Stimulated activated naive CD8-positive, alpha-beta T cell treated with anti-CD3 and anti-CD28 coated beads, Interleukin-15, Interleukin-2, amounts not matched to agents 100 U/mL and 50 U/mL, for 24 hours (primary cell): ENCODE measurements at regions not wholly inside any gene's neighbourhood (a gene's known extent, or its start where the extent isn't known, plus 50 kb on each side); places are given as distances from the start of the nearest gene placed in this dataset.
"Not testable (repeated sequence)": the region's sequence is repeated elsewhere in the genome, so short reads cannot be mapped to it uniquely, and the experiment has no call there.

Experiments
- ATAC-seq: fragments of 150-1000 bp; cut with Tn5 transposase; one replicate; pipeline ENCODE4 v1.10.0; 2021
- DNase-seq: peaks from one replicate; pipeline ENCODE4 v3.0.0; 2021

DNA sequence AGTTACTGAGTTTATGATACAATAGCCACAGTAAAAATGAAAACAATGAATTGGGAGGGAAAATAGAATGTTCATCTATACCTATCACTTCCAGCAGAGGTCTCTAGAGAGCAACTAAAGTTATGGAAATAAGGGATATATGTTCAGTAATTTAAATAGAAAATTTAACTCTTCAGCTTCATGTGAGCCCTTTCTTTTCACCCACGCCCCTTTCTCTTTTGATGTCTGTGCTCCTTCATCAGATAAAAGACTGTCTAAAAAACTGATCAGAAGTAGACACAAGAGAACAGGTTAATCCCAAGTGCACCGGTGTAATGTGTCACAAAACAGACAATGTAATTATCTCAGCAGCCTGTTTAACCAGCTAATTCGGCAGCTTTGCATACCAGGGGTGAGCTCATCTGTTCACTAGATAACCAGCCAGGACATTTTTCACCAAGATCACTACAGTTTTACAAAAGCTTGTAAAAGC is 238.5 kb upstream of the ERBB4 start:
- DNase-seq (no peak), ATAC-seq (no peak)

DNA sequence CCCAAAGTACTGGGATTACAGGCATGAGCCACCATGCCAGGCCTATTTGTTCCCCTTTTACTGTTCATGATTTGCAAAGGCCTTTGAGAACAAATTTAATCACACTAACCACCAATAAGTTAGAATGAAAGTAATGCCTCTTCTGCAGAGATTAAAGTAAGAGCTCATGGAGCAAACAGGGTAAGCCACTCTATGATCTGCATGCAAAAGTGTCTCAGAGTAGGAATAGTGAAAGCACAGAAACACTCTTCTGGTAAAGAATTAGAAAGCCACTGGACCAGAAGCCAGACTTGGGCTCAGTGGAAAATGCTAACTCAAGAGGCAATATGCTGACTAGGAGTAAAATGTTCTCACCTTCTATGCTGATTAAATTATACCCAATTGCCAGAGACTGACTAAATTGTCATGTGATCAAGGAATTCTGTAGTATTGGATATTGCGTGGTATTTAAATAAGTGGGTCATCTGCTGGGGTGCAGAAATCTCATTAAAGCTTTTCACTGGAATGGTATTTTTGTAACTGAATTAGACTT is 235.3 kb upstream of the ERBB4 start:
- ATAC-seq = no peak

GRCh38 chr2:212770240-212770639 is 231.6 kb upstream of the ERBB4 start:
- DNase-seq (no peak), ATAC-seq (no peak)

More for the DNA sequence above, 235.3 kb upstream of the ERBB4 start:
- no peak for DNase-seq

DNA sequence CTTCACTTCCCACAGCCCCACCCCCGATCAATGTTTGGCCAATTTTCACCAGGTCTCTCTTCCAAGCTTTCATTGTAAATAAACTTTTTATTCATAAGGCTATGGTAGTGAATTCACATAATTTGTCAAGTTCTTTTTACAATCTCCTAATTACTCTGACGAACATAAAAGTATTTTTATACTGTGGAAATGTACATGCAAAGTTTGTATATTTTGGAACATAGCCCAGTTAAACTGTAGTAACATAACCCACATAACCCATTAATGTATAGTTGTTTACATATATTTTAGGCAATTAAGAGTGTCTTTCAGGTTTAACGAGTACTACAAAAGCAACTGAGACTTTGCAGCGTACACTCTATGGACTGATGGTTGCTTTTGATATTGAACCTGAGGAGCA is 228.3 kb upstream of the ERBB4 start:
- ATAC-seq = no peak
- no peak for DNase-seq

DNA sequence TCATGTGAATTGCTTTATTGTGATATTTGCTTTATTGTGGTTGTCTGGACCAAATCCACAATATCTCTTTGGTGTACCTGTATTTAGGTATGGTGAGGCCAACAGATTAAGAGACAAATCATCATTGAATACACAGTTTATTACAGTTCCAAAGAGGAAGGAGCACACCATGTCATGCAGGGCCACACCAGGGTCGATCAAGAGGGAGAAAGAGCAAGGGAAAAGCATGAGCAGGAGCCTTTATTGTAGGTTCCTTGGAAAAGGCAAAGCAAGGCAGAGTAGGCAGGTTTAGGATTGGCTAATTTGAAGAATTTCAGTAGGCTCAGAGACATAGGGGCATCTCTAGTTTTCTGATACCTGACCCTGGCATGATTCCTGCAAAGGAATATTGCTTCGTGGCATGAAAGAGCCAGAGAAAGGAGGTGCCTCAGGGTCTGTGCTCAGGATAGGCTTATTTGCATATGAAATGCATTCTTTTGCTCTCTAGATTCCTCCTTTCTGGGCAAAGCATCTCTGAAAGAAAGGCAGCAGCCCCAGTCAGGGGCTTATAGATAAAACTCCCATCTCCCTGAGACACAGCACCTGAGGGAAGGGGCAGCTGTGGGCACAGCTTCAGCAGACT is 214.2 kb upstream of the ERBB4 start:
- no peak for DNase-seq
- no peak for ATAC-seq

DNA sequence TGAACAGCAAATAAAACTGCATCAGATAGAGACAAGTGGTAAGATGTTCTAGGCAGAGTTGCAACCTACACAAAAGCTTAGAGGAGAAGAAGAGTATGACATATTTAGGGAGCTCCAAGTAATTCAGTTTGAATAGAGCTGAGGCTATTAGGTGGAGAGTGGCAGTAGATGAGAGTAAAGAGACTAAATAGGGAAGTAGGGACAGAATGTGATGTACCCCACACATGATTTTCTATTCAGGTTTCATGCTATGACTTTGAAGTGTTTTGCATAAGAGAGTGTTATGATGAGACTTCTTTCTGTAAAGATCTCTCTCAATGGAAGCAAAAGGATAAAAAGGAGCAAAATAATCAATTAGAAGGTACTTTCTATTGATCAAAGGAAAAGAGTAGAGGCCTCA is 206.8 kb upstream of the ERBB4 start:
- ATAC-seq (no peak), DNase-seq (no peak)

DNA sequence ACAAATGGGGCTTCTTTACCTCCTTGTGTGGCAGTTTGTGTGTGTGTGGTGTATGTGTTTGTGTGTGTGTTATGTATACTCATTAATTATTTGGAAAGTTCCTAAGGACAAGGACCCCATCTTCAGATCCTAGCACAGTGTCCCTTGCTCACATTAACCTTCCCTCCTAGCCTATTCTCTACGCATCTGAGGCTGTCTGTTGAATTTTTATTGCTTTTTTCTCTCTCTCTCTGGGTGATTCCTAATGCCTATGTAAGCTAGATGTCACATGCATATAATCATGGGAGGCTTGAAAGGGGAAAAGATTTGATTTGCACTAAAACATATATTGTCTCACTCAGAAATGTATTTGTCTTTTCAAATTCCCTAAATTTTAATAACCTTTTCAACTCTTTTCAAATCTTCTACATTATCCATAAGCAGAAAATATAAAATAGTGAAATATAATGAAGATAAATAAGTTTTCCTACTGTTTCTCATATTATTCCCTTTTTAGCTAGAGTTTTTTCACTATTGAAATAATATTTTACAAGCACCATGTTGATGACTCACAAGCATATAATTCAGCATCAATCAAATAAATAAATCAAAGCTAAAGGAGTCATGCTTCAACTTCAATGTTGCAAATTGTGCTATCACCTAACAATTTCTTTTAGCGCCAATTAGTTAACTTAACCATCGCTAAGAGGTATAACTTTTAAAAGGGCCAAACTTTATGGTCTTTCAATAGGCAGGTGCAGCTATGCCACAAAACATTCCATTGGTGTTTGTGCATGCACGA is 199.0 kb upstream of the ERBB4 start:
- ATAC-seq = no peak

GRCh38 chr2:212736385-212736726 is 197.8 kb upstream of the ERBB4 start:
- ATAC-seq = no peak
- no peak for DNase-seq

More for the DNA sequence above, 199.0 kb upstream of the ERBB4 start:
- DNase-seq = no peak

DNA sequence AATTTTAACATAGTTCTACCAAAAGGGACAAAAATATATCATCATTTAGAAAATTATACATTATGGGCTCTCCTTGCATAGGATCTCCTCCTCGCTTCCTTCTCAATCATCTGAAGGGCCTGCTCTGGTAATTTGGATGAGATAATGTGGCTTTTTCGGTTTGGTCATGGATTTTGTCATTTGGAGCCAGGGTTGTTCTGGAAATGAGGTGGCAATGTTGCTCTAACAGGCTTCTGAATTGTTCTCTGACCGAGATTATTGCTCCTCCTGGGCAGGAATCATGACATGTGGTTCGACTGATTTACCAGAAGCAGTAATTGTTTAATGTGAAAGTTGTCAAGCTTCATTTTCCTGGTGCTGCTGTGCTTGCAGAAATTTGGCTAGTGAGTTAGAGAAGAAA is 194.7 kb upstream of the ERBB4 start:
- DNase-seq (no peak), ATAC-seq (no peak)

GRCh38 chr2:212732860-212733259 is 194.3 kb upstream of the ERBB4 start:
- DNase-seq = no peak

GRCh38 chr2:212730994-212731393 is 192.4 kb upstream of the ERBB4 start:
- ATAC-seq (peak; percentile 46), DNase-seq (no peak)

More at GRCh38 chr2:212732860-212733259, 194.3 kb upstream of the ERBB4 start:
- no peak for ATAC-seq

GRCh38 chr2:212728717-212729116 is 190.1 kb upstream of the ERBB4 start:
- no peak for ATAC-seq
- no peak for DNase-seq

DNA sequence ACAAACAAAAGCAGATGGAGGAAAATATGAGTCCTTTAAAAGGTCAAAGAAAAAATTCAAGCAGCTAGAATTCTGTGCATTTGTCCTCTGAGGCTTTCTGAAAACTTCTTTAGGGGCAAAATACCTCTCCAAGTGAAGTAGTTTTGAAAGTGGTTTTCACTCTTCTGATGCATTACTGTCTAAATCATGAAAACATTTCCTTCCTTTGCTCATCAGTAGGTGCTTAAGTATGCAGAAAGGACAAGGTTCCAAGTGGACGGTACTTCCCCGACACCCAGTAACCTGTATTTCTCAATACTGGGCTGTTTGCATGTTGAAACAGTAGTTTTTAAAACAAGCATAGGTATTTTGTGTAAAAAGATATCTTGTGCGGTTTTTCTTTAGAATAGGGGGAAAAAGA is 189.1 kb upstream of the ERBB4 start:
- DNase-seq (no peak), ATAC-seq (peak; percentile 61)

DNA sequence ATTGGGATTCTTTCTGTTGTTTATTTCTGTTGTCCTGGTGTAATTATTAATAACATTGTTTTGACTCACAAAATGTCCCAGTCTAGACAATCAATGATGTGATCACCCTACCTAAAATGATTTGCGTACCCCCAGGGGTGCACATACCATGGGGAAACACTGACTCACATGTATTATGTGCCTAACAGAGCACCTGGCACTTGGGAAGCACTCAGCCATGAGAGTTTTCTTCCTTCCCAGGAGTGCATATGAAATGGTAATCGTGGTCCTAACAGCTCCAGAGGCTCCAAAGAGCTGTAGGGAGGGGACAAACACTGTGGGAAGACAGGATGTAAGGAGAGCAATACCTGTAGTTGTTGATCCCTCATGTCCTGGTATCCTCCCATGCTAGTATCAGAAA is 187.8 kb upstream of the ERBB4 start:
- ATAC-seq (no peak), DNase-seq (no peak)

DNA sequence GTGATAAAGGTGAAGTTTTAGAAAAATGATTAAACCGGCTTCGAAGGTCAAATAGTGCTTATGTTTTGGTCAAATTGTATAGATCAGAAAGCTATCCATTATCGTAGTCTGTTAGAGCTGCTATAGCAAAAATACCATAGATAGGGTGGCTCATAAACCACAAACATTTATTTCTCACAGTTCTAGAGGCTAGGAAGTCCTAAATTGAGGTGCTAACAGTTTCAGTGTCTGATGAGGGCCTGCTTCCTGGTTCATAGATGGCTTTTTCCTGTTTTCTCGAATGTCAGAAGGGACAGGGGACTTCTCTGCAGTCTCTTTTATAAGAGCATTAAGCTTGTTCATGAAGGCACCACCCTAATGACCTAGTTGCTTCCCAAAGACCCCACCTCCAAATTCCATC is 186.6 kb upstream of the ERBB4 start:
- ATAC-seq (no peak), DNase-seq (no peak)

GRCh38 chr2:212723226-212723625 is 184.6 kb upstream of the ERBB4 start:
- DNase-seq = no peak
- peak; percentile 19 for ATAC-seq

- DNase-seq = no peak
- ATAC-seq = no peak
Observed at GRCh38 chr2:212722046-212722445, 183.4 kb upstream of the ERBB4 start.

- ATAC-seq (no peak), DNase-seq (no peak)
Observed at GRCh38 chr2:212721026-212721451, 182.4 kb upstream of the ERBB4 start.

DNA sequence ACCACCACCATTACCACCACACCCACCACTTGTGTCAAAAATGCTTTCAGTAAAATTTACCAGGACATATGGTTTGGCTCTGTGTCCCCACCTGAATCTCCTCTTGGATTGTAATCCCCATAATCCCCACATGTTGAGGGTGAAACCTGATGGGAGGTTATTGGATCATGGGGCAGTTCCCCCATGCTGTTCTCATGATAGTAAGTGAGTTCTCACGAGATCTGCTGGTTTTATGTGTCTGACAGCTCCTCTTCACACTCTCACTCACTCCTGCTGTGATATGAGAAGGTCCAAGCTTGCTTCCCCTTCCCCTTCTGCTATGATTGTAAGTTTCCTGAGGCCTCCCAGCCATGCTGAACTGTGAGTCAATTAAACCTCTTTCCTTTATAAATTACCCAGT is 176.8 kb upstream of the ERBB4 start:
- not testable (repeated sequence) for ATAC-seq, DNase-seq

DNA sequence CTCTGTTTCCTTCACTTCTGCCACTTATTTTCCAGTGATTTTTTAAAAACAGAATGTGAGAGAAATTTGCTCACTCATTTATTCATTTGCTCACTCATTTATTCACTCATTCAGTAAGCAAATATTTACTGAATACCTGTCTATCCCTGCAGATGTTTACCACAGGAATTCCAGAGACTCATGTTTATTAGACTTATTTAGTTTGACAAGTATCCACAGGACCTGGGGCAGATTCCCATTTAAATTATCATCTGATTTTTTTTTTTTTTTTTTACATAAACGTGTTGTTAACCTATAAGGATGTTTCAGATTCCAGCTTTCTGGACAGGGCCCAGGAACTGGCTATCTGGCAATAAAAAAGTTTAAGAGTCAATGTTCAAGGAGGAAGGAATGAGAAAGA is 175.1 kb upstream of the ERBB4 start:
- ATAC-seq (no peak), DNase-seq (no peak)

- no peak for ATAC-seq
- DNase-seq = no peak
Observed at GRCh38 chr2:212712991-212713390, 174.4 kb upstream of the ERBB4 start.

GRCh38 chr2:212712466-212712865 is 173.9 kb upstream of the ERBB4 start:
- ATAC-seq = no peak
- no peak for DNase-seq

DNA sequence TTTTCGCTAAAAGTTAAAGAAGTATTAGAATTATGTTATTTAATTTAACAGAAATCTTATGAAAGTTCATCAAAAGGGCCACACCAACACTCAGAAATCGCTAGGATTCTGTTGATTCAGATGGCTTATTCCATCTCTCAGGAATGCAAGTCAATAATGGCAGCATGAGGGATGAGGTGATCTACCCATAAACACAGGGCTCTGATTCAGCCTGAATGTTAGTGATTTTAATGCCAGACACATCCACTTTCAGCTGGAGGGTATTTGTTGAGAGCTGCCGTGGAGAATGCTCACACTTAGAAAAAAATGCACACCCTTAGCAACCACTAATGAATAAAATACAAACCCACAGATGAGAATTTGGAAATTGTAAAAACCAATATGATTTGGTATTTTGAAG is 173.3 kb upstream of the ERBB4 start:
- ATAC-seq = no peak
- DNase-seq = no peak

DNA sequence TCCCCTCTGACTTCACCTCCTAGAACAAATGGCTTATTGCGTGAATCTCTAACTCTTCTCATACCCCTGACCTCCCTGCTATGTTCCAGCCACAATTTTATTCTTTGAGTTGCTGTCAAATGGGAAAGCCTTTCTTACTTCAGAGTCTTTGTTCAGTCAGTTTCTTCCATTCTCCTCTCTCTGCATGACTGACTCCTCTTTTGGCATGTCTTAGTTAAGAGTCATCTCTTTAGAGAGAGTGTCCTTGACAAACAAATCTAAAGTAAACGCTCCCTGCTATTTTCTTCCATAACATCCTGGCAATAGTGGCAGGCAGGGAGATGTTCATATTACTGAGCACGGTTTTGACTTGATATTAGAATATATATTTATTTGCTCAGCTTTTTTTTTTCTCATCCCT is 170.7 kb upstream of the ERBB4 start:
- ATAC-seq (no peak), DNase-seq (no peak)
